IMR-90 (cell line): ENCODE measurements at regions not wholly inside any gene's neighbourhood (a gene's known extent, or its start where the extent isn't known, plus 50 kb on each side); places are given as distances from the start of the nearest gene placed in this dataset.
"Not testable (repeated sequence)": the region's sequence is repeated elsewhere in the genome, so short reads cannot be mapped to it uniquely, and the experiment has no call there.

ENCODE experiments used
- ATAC-seq: fragments of 200-7000 bp; cut with Tn5 transposase; 2 replicates; pipeline ENCODE4 v1.9.1; 2020; ENCODE audit warnings: low read depth, mild to moderate bottlenecking, moderate library complexity
- BruUV-seq: library from RNA; stranded (reverse); fragments of 400-500 nt; replicated peaks from 2 replicates; lab custom pipeline; 2021; lab: Mats Ljungman, UMichigan
- CTCF ChIA-PET: fragments of 300-600 bp; formaldehyde crosslinking; extraction: SDS; loops from one replicate; lab custom pipeline; 2021; ENCODE audit warnings: antibody characterized with exemption; lab: Yijun Ruan, JAX
- POLR2A ChIA-PET: fragments of 300-600 bp; sonication (Branson Sonifier 250); formaldehyde crosslinking; loops from one replicate; lab custom pipeline; 2022; ENCODE audit warnings: antibody characterized with exemption; ENCODE audit not compliant: unreplicated experiment; lab: Charles Lee
- DNase-seq: peaks from one replicate; pipeline ENCODE4 v3.0.0; 2013
- H2AFZ ChIP-seq: replicated peaks from 2 replicates; pipeline ENCODE3; 2013; ENCODE audit warnings: low read length, mild to moderate bottlenecking; ENCODE audit not compliant: poor library complexity
- H2AK5ac ChIP-seq: 2 replicates; pipeline ENCODE4 v1.6.1; 2013; ENCODE audit warnings: low read depth, low read length, inconsistent platforms
- H2AK9ac ChIP-seq: replicated peaks from 2 replicates; pipeline ENCODE3; 2013; ENCODE audit warnings: mild to moderate bottlenecking, low read depth, low read length, moderate library complexity; ENCODE audit not compliant: poor library complexity
- H2BK120ac ChIP-seq: 2 replicates; pipeline ENCODE4 v1.6.1; 2013; ENCODE audit warnings: low read depth, low read length, inconsistent platforms
- H2BK15ac ChIP-seq: 3 replicates; pipeline ENCODE4 v1.6.1; 2013; ENCODE audit warnings: low read depth, low read length, inconsistent platforms
- H2BK20ac ChIP-seq: 2 replicates; pipeline ENCODE4 v1.6.1; 2013; ENCODE audit warnings: low read depth, mild to moderate bottlenecking, inconsistent platforms, low read length, moderate library complexity
- H2BK5ac ChIP-seq: 2 replicates; pipeline ENCODE4 v1.6.1; 2013; ENCODE audit warnings: mild to moderate bottlenecking, low read depth, low read length, inconsistent platforms; ENCODE audit not compliant: poor library complexity, severe bottlenecking
- H3K14ac ChIP-seq: replicated peaks from 2 replicates; pipeline ENCODE4 v1.6.1; 2013; ENCODE audit warnings: low read depth, low read length, inconsistent platforms
- H3K18ac ChIP-seq: 2 replicates; pipeline ENCODE4 v1.6.1; 2013; ENCODE audit warnings: low read depth, low read length, control low read depth
- H3K23ac ChIP-seq: 2 replicates; pipeline ENCODE4 v1.6.1; 2013; ENCODE audit warnings: low read depth, low read length, inconsistent platforms
- H3K27ac ChIP-seq: 2 replicates; pipeline ENCODE4 v1.5.1; 2013; ENCODE audit warnings: mild to moderate bottlenecking, control low read depth, low read length; ENCODE audit not compliant: insufficient read depth
- H3K27me3 ChIP-seq: 2 replicates; pipeline ENCODE4 v1.6.1; 2013; ENCODE audit warnings: low read length; ENCODE audit not compliant: control insufficient read depth, insufficient read depth
- H3K36me3 ChIP-seq: 2 replicates; pipeline ENCODE4 v1.6.1; 2013; ENCODE audit warnings: low read length, mixed read lengths; ENCODE audit not compliant: control insufficient read depth, insufficient read depth
- H3K4ac ChIP-seq: 2 replicates; pipeline ENCODE4 v1.6.1; 2013; ENCODE audit warnings: low read depth, low read length, inconsistent platforms
- H3K4me1 ChIP-seq: 2 replicates; pipeline ENCODE4 v1.6.1; 2013; ENCODE audit warnings: low read length, mixed read lengths; ENCODE audit not compliant: control insufficient read depth, insufficient read depth
- H3K4me2 ChIP-seq: 2 replicates; pipeline ENCODE4 v1.6.1; 2013; ENCODE audit warnings: low read depth, mild to moderate bottlenecking, control low read depth, low read length, moderate library complexity
- H3K4me3 ChIP-seq: 2 replicates; pipeline ENCODE4 v1.5.1; 2013; ENCODE audit warnings: low read depth, mild to moderate bottlenecking, control low read depth, low read length, moderate library complexity; ENCODE audit not compliant: insufficient read depth
- H3K56ac ChIP-seq: 2 replicates; pipeline ENCODE4 v1.6.1; 2013; ENCODE audit warnings: low read length, inconsistent platforms; ENCODE audit not compliant: insufficient read depth; ENCODE audit errors: extremely low read depth
- H3K79me1 ChIP-seq, 2 experiments: 2 replicates each; pipeline ENCODE4 v1.6.1; 2013; ENCODE audit warnings: low read length in 2 of 2, inconsistent platforms in 1 of 2, low read depth in 1 of 2
- H3K9ac ChIP-seq: 2 replicates; pipeline ENCODE4 v1.6.1; 2013; ENCODE audit warnings: low read depth, low read length, control low read depth
- H3K9me1 ChIP-seq: 2 replicates; pipeline ENCODE4 v1.6.1; 2013; ENCODE audit warnings: low read length, inconsistent platforms; ENCODE audit not compliant: insufficient read depth
- H3K9me3 ChIP-seq: 2 replicates; pipeline ENCODE4 v1.6.1; 2013; ENCODE audit warnings: low read length; ENCODE audit not compliant: control insufficient read depth, insufficient read depth
- H4K20me1 ChIP-seq: 2 replicates; pipeline ENCODE4 v1.6.1; 2013; ENCODE audit warnings: low read length, inconsistent platforms; ENCODE audit not compliant: insufficient read depth
- H4K5ac ChIP-seq: 2 replicates; pipeline ENCODE4 v1.6.1; 2013; ENCODE audit warnings: mild to moderate bottlenecking, low read depth, low read length, control low read depth
- H4K8ac ChIP-seq, 2 experiments: 2 replicates each; pipeline ENCODE4 v1.6.1; 2013; ENCODE audit warnings: low read depth in 2 of 2, low read length in 2 of 2, control low read depth in 1 of 2, inconsistent platforms in 1 of 2
- H4K91ac ChIP-seq: 2 replicates; pipeline ENCODE4 v1.6.1; 2013; ENCODE audit warnings: low read depth, low read length, inconsistent platforms; ENCODE audit not compliant: insufficient read depth
- WGBS, 2 experiments: methylation state at CpG; one replicate each; pipeline versions ENCODE4 v1.1.5 to v1.1.7; 2013; ENCODE audit warnings: missing lambda C conversion rate in 2 of 2; ENCODE audit not compliant: insufficient read length in 1 of 2; ENCODE audit errors: extremely low coverage in 2 of 2; 5-methylcytosine and 5-hydroxymethylcytosine counted together
- dilution Hi-C: fragments of 300-500 bp; cut with HindIII; formaldehyde crosslinking; loops from one replicate; pipeline ENCODE4 v1.14.3; 2018; ENCODE audit warnings: low sequenced_read_pairs; ENCODE audit not compliant: unreplicated experiment
- in situ Hi-C: fragments of 300-500 bp; cut with MboI; formaldehyde crosslinking; loops from 3 replicates; pipeline ENCODE4 v1.14.3; 2019; ENCODE audit warnings: low sequenced_read_pairs, inconsistent platforms, mixed read lengths
- intact Hi-C: fragments of 100-400 bp; cut with micrococcal nuclease; formaldehyde crosslinking; loops from 2 replicates; pipeline ENCODE4 v1.10.0; 2022

- H3K27me3 ChIP-seq, in situ Hi-C loops, H3K4me2 ChIP-seq, H2BK5ac ChIP-seq, intact Hi-C loops, H3K4me3 ChIP-seq, H3K18ac ChIP-seq, H3K9me1 ChIP-seq, H2AK9ac ChIP-seq, H2AK5ac ChIP-seq, H4K20me1 ChIP-seq, H3K4ac ChIP-seq, H3K79me1 ChIP-seq, H4K8ac ChIP-seq, H4K91ac ChIP-seq, H2BK15ac ChIP-seq, H3K23ac ChIP-seq, H2AFZ ChIP-seq, dilution Hi-C loops, BruUV-seq, H2BK120ac ChIP-seq, H4K5ac ChIP-seq, H3K9ac ChIP-seq, H3K14ac ChIP-seq, H3K27ac ChIP-seq, ATAC-seq, POLR2A ChIA-PET, DNase-seq, H3K4me1 ChIP-seq, CTCF ChIA-PET, H2BK20ac ChIP-seq, H3K56ac ChIP-seq, H3K36me3 ChIP-seq, H3K9me3 ChIP-seq: not testable (repeated sequence)
- no CpG with 5 or more reads among the region's 6 CpGs for WGBS, 2 experiments
These were observed 96.7 kb downstream of the LPAR4 start for GRCh38 chrX:78844218-78844617.

- H3K4ac ChIP-seq, H4K20me1 ChIP-seq, H2BK120ac ChIP-seq, H3K18ac ChIP-seq, H4K5ac ChIP-seq, H3K27ac ChIP-seq, H3K79me1 ChIP-seq, H3K27me3 ChIP-seq, DNase-seq, H3K23ac ChIP-seq, CTCF ChIA-PET, BruUV-seq, H2AK9ac ChIP-seq, H2BK5ac ChIP-seq, dilution Hi-C loops, POLR2A ChIA-PET, H2BK15ac ChIP-seq, H2AK5ac ChIP-seq, H3K4me1 ChIP-seq, H2BK20ac ChIP-seq, H3K14ac ChIP-seq, H3K9me1 ChIP-seq, in situ Hi-C loops, ATAC-seq, H4K91ac ChIP-seq, H3K9ac ChIP-seq, intact Hi-C loops, H3K9me3 ChIP-seq, H3K4me3 ChIP-seq, H3K56ac ChIP-seq, H3K36me3 ChIP-seq, H3K4me2 ChIP-seq, H4K8ac ChIP-seq, H2AFZ ChIP-seq: not testable (repeated sequence)
- 93% methylated on average over 2 of the region's 3 CpGs; no CpG with 5 or more reads in 1 of the 2 experiments for WGBS, 2 experiments
These were observed 63.9 kb upstream of the P2RY10 start for GRCh38 chrX:78881248-78881647.
